Endothelial cell of umbilical vein (primary cell): ENCODE measurements at regions not wholly inside any gene's neighbourhood (a gene's known extent, or its start where the extent isn't known, plus 50 kb on each side); places are given as distances from the start of the nearest gene placed in this dataset.

Experiments used
- MYC ChIP-seq: IDR thresholded peaks from one replicate; pipeline ENCODE4 v1.6.1; 2011; ENCODE audit warnings: mild to moderate bottlenecking, low read depth, low read length
- POLR2A ChIP-seq: IDR thresholded peaks from 2 replicates; pipeline ENCODE4 v1.6.1; 2012; ENCODE audit warnings: low read depth, mild to moderate bottlenecking, control low read depth, low read length
- TF ChIP-seq, protein P1 (sequence below), 2 donors: IDR thresholded peaks; 1 replicate in 1 of 2; 2 replicates in 1 of 2; pipeline ENCODE4 v1.5.1; 2011; ENCODE audit warnings: low read length in 2 of 2, mild to moderate bottlenecking in 2 of 2, moderate library complexity in 2 of 2, control low read depth in 1 of 2, inconsistent platforms in 1 of 2, low read depth in 1 of 2; ENCODE audit not compliant: insufficient read depth in 1 of 2; ENCODE audit errors: extremely low read depth in 1 of 2

DNA sequence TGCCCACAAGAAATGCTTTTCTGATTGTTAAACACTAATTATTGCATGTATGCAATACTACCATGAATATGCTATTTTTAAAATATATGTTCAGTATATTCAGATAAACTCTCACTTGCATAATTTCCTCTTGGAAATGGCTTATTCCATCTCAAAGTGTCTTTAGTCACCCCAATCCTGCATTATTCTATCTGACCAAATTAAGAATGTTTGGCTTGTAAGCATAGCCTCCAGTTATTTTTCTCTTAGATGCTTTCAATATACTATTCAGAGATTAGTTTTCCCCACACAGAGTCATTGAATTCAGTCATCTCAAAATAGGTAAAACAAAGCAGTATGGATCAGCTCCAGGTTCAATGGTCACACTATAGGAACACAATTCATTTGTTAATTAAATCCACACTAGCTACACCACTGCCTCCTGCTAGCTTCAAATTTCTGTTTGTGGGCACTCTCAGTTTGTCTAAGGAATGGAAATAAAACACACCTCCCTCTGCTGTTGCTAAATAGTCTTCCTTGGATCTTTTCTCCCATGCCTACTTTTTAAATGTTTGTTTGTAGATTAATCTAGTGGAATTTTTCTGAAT is 134.6 kb upstream of the TBCA start:
- TF ChIP-seq MYC (no peak), POLR2A (no peak)
- TF ChIP-seq, protein P1, sequence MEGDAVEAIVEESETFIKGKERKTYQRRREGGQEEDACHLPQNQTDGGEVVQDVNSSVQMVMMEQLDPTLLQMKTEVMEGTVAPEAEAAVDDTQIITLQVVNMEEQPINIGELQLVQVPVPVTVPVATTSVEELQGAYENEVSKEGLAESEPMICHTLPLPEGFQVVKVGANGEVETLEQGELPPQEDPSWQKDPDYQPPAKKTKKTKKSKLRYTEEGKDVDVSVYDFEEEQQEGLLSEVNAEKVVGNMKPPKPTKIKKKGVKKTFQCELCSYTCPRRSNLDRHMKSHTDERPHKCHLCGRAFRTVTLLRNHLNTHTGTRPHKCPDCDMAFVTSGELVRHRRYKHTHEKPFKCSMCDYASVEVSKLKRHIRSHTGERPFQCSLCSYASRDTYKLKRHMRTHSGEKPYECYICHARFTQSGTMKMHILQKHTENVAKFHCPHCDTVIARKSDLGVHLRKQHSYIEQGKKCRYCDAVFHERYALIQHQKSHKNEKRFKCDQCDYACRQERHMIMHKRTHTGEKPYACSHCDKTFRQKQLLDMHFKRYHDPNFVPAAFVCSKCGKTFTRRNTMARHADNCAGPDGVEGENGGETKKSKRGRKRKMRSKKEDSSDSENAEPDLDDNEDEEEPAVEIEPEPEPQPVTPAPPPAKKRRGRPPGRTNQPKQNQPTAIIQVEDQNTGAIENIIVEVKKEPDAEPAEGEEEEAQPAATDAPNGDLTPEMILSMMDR (IDR thresholded peaks at IDR 0.05; ENCODE audit: extremely low read depth in 1 of 2, insufficient read depth in 1 of 2, low read depth in 1 of 2, low read length in 2 of 2), result no peak
